H1 (cell line): ENCODE measurements at regions not wholly inside any gene's neighbourhood (a gene's known extent, or its start where the extent isn't known, plus 50 kb on each side); places are given as distances from the start of the nearest gene placed in this dataset.
A peak's percentile ranks its signal among the peaks of the same experiment; 100 is the strongest.

Source experiments
- CTCF ChIA-PET: fragments of 300-600 bp; sonication (Branson Sonifier 250); formaldehyde crosslinking; loops from one replicate; lab custom pipeline; 2021; ENCODE audit not compliant: partially characterized antibody; lab: Charles Lee
- POLR2A ChIA-PET: fragments of 300-600 bp; sonication (Branson Sonifier 250); formaldehyde crosslinking; loops from one replicate; lab custom pipeline; 2021; ENCODE audit warnings: inconsistent platforms; ENCODE audit not compliant: partially characterized antibody; lab: Charles Lee
- DNase-seq, 2 experiments: peaks; one replicate each; pipeline versions ENCODE4 v3.0.0 to v3.0.0-alpha.2; 2010 to 2022; ENCODE audit warnings: low spot score in 2 of 2, low read depth in 1 of 2, mixed read lengths in 1 of 2
- FAIRE-seq: peaks from 2 replicates; lab custom pipeline; 2011; peaks lifted over from hg19 to GRCh38; lab: Jason Lieb, UNC
- H2AFZ ChIP-seq: 2 replicates; pipeline ENCODE4 v1.8.1; 2012; ENCODE audit warnings: low read length, inconsistent platforms
- H2AK5ac ChIP-seq: 2 replicates; pipeline ENCODE4 v1.6.1; 2013; ENCODE audit warnings: low read depth, low read length
- H2BK120ac ChIP-seq: replicated peaks from 2 replicates; pipeline ENCODE3; 2013; ENCODE audit warnings: low read depth, low read length, inconsistent platforms
- H2BK12ac ChIP-seq: 2 replicates; pipeline ENCODE4 v1.6.1; 2013; ENCODE audit warnings: low read depth, low read length
- H2BK15ac ChIP-seq: 2 replicates; pipeline ENCODE4 v1.6.1; 2013; ENCODE audit warnings: low read length
- H2BK20ac ChIP-seq: 2 replicates; pipeline ENCODE4 v1.6.1; 2013; ENCODE audit warnings: low read length
- H2BK5ac ChIP-seq: 2 replicates; pipeline ENCODE4 v1.6.1; 2013; ENCODE audit warnings: low read depth, low read length
- H3K14ac ChIP-seq: 2 replicates; pipeline ENCODE4 v1.6.1; 2013; ENCODE audit warnings: inconsistent platforms; ENCODE audit not compliant: insufficient read length
- H3K18ac ChIP-seq: 2 replicates; pipeline ENCODE4 v1.6.1; 2013; ENCODE audit warnings: low read length; ENCODE audit errors: extremely low read depth
- H3K23ac ChIP-seq: 2 replicates; pipeline ENCODE4 v1.6.1; 2013; ENCODE audit warnings: inconsistent platforms; ENCODE audit not compliant: insufficient read length
- H3K23me2 ChIP-seq: 2 replicates; pipeline ENCODE4 v1.6.1; 2013; ENCODE audit warnings: low read depth, low read length
- H3K27ac ChIP-seq: 2 replicates; pipeline ENCODE4 v1.6.1; 2011; ENCODE audit warnings: low read depth, low read length, inconsistent platforms
- H3K27me3 ChIP-seq, 4 experiments: replicated peaks in 1 of 4; 1 replicate in 1 of 4; 2 replicates in 3 of 4; pipeline versions ENCODE4 v1.6.1 to v1.8.1; 2011 to 2013; ENCODE audit warnings: low read length in 3 of 4, mild to moderate bottlenecking in 3 of 4, inconsistent platforms in 2 of 4, mixed read lengths in 2 of 4, moderate library complexity in 1 of 4; ENCODE audit not compliant: control insufficient read depth in 3 of 4, insufficient read depth in 3 of 4; ENCODE audit errors: extremely low read depth in 1 of 4
- H3K36me3 ChIP-seq, 4 experiments: 2 replicates each; pipeline versions ENCODE4 v1.6.1 to v1.8.1; 2011 to 2013; ENCODE audit warnings: mild to moderate bottlenecking in 4 of 4, low read length in 3 of 4, moderate library complexity in 2 of 4, control low read depth in 1 of 4, inconsistent platforms in 1 of 4; ENCODE audit not compliant: insufficient read depth in 4 of 4, control insufficient read depth in 2 of 4
- H3K4ac ChIP-seq: replicated peaks from 2 replicates; pipeline ENCODE3; 2013; ENCODE audit warnings: low read length, low read depth, mixed read lengths, inconsistent platforms; ENCODE audit not compliant: insufficient read length
- H3K4me1 ChIP-seq, 4 experiments: replicated peaks in 1 of 4; 1 replicate in 1 of 4; 2 replicates in 3 of 4; pipeline versions ENCODE4 v1.6.1 to v1.8.1; 2011 to 2013; ENCODE audit warnings: low read length in 3 of 4, inconsistent platforms in 2 of 4, mixed read lengths in 1 of 4; ENCODE audit not compliant: insufficient read depth in 4 of 4, control insufficient read depth in 3 of 4
- H3K4me2 ChIP-seq, 2 experiments: 2 replicates each; pipeline versions ENCODE4 v1.6.1 to v1.8.1; 2011 to 2013; ENCODE audit warnings: low read depth in 2 of 2, low read length in 2 of 2, control low read depth in 1 of 2, inconsistent platforms in 1 of 2, mild to moderate bottlenecking in 1 of 2; ENCODE audit not compliant: insufficient read depth in 1 of 2
- H3K4me3 ChIP-seq, 4 experiments: fragments of 200-600, 300-600 bp in 1 of 4; sonication (generic), shearing (Covaris generic), sonication (Bioruptor Twin) in 1 of 4; 2 replicates each; pipeline versions ENCODE4 v1.5.1 to v1.8.1; 2011 to 2016; ENCODE audit warnings: low read length in 4 of 4, low read depth in 3 of 4, control low read depth in 2 of 4, inconsistent platforms in 2 of 4, mild to moderate bottlenecking in 2 of 4, mixed read lengths in 1 of 4, moderate library complexity in 1 of 4; ENCODE audit not compliant: insufficient read depth in 2 of 4; ENCODE audit errors: extremely low read depth in 1 of 4
- H3K56ac ChIP-seq: replicated peaks from 2 replicates; pipeline ENCODE3; 2013; ENCODE audit warnings: low read depth, mild to moderate bottlenecking, mixed read lengths, low read length, inconsistent platforms; ENCODE audit not compliant: insufficient read length
- H3K79me1 ChIP-seq: 2 replicates; pipeline ENCODE4 v1.6.1; 2013; ENCODE audit warnings: low read depth, low read length, control low read depth
- H3K79me2 ChIP-seq, 2 experiments: 2 replicates each; pipeline versions ENCODE4 v1.6.1 to v1.8.1; 2012 to 2013; ENCODE audit warnings: low read length in 2 of 2, mild to moderate bottlenecking in 2 of 2, inconsistent platforms in 1 of 2; ENCODE audit not compliant: insufficient read depth in 2 of 2, control insufficient read depth in 1 of 2
- H3K9ac ChIP-seq, 4 experiments: replicated peaks in 1 of 4; 1 replicate in 1 of 4; 2 replicates in 3 of 4; pipeline versions ENCODE4 v1.6.1 to v1.8.1; 2011 to 2013; ENCODE audit warnings: low read depth in 3 of 4, low read length in 3 of 4, control low read depth in 2 of 4, mild to moderate bottlenecking in 2 of 4, moderate library complexity in 2 of 4, inconsistent platforms in 1 of 4; ENCODE audit errors: extremely low read depth in 1 of 4
- H3K9me3 ChIP-seq, 2 experiments: 2 replicates each; pipeline versions ENCODE4 v1.6.1 to v1.8.1; 2012 to 2013; ENCODE audit warnings: mild to moderate bottlenecking in 2 of 2, moderate library complexity in 2 of 2, control low read depth in 1 of 2, inconsistent platforms in 1 of 2, low read depth in 1 of 2, low read length in 1 of 2, mixed read lengths in 1 of 2; ENCODE audit not compliant: insufficient read depth in 2 of 2
- H4K20me1 ChIP-seq, 2 experiments: replicated peaks in 1 of 2; 2 replicates each; pipeline versions ENCODE3 to v1.8.1; 2011 to 2013; ENCODE audit warnings: inconsistent platforms in 2 of 2, low read length in 2 of 2, mild to moderate bottlenecking in 1 of 2; ENCODE audit not compliant: insufficient read depth in 2 of 2, control insufficient read depth in 1 of 2
- H4K5ac ChIP-seq: 2 replicates; pipeline ENCODE4 v1.6.1; 2013; ENCODE audit warnings: low read length, low read depth, mixed read lengths, inconsistent platforms; ENCODE audit not compliant: insufficient read length
- H4K8ac ChIP-seq: 2 replicates; pipeline ENCODE4 v1.8.0; 2013; ENCODE audit warnings: mild to moderate bottlenecking, moderate library complexity, low read length, inconsistent platforms; ENCODE audit not compliant: insufficient read depth; ENCODE audit errors: extremely low read depth
- H4K91ac ChIP-seq: replicated peaks from 2 replicates; pipeline ENCODE3; 2013; ENCODE audit warnings: low read length, mixed read lengths, inconsistent platforms; ENCODE audit not compliant: insufficient read length
- ASH2L ChIP-seq: fragments of 200-600, 300-600 bp; sonication (generic); IDR thresholded peaks from one replicate; pipeline ENCODE4 v1.7.1; 2017; ENCODE audit warnings: low read length
- ATF2 ChIP-seq: IDR thresholded peaks from 2 replicates; pipeline ENCODE4 v1.6.1; 2012; ENCODE audit warnings: low read length, inconsistent platforms
- ATF3 ChIP-seq: IDR thresholded peaks from 2 replicates; pipeline ENCODE4 v1.6.1; 2011; ENCODE audit warnings: low read depth, mild to moderate bottlenecking, low read length; ENCODE audit not compliant: insufficient read depth
- BACH1 ChIP-seq: IDR thresholded peaks from 2 replicates; pipeline ENCODE4 v1.6.1; 2012; ENCODE audit warnings: low read length, improper control_type of control experiment
- BCL11A ChIP-seq, 2 experiments: IDR thresholded peaks; one replicate each; pipeline ENCODE4 v1.6.1; 2011; ENCODE audit warnings: low read depth in 2 of 2, low read length in 2 of 2, mild to moderate bottlenecking in 2 of 2
- MAFK ChIP-seq: IDR thresholded peaks from 2 replicates; pipeline ENCODE4 v1.6.1; 2012; ENCODE audit warnings: low read depth, mild to moderate bottlenecking, improper control_type of control experiment, low read length
- POLR2A ChIP-seq, 2 experiments: IDR thresholded peaks; 1 replicate in 1 of 2; 2 replicates in 1 of 2; pipeline ENCODE4 v1.6.1; 2011; ENCODE audit warnings: low read depth in 2 of 2, low read length in 2 of 2, mild to moderate bottlenecking in 2 of 2; ENCODE audit errors: control extremely low read depth in 1 of 2
- SIX5 ChIP-seq: IDR thresholded peaks from 2 replicates; pipeline ENCODE4 v1.6.1; 2011; ENCODE audit warnings: mild to moderate bottlenecking, low read depth, low read length
- USF2 ChIP-seq: IDR thresholded peaks from 2 replicates; pipeline ENCODE4 v1.6.1; 2011; ENCODE audit warnings: low read length, improper control_type of control experiment
- WGBS, 2 experiments: shearing (Covaris generic) in 1 of 2; methylation state at CpG; one replicate each; pipeline versions ENCODE4 v1.1.6 to v1.1.7; 2013 to 2015; ENCODE audit warnings: low lambda C conversion rate in 2 of 2, mixed read lengths in 2 of 2, inconsistent platforms in 1 of 2, low coverage in 1 of 2, missing lambda C conversion rate in 1 of 2; ENCODE audit not compliant: insufficient replicate concordance in 2 of 2, insufficient coverage in 1 of 2, insufficient read length in 1 of 2; ENCODE audit errors: extremely low coverage in 1 of 2, missing lambda C conversion rate in 1 of 2; 5-methylcytosine and 5-hydroxymethylcytosine counted together

- Histone ChIP-seq H3K4me2 (0 out of 4 replicates have a peak overlapping the region, but pooled peaks of 1 of the 2 experiments have one; percentile 7), H4K5ac (peak overlapping the region; percentile 72)
- TF ChIP-seq SIX5, result no peak
- TF ChIP-seq ATF3, result no peak
- TF ChIP-seq ASH2L, result no peak
- TF ChIP-seq ATF2, result no peak
- TF ChIP-seq BACH1, result no peak
- TF ChIP-seq MAFK, result no peak
- no peak for TF ChIP-seq BCL11A (IDR thresholded peaks at IDR 0.05; ENCODE audit: low read depth in 2 of 2, low read length in 2 of 2)
- no peak for TF ChIP-seq USF2
- no peak for TF ChIP-seq POLR2A (IDR thresholded peaks at IDR 0.05; ENCODE audit: control extremely low read depth in 1 of 2, low read depth in 2 of 2, low read length in 2 of 2)
Observed at GRCh38 chr7:121798453-121798840, 74.5 kb upstream of the PTPRZ1 start.

More at GRCh38 chr7:121798453-121798840, 74.5 kb upstream of the PTPRZ1 start:
- Histone ChIP-seq H4K20me1 (no peaks in the 10 kb centered on the region), H3K27me3 (no peaks in the 10 kb centered on the region), H3K4me1 (peaks cover 0 to 23% (median 13%) of the 10 kb centered on the region in 4 experiments; a peak in 5 of 7 replicates), H2AFZ (no peak overlapping the region), H3K4me3 (no peak overlapping the region; a peak in 1 of 8 replicates), H3K23me2 (no peaks in the 10 kb centered on the region), H2BK15ac (no peak overlapping the region), H3K14ac (no peak overlapping the region), H4K91ac (no peak overlapping the region), H2BK5ac (no peak overlapping the region), H2BK120ac (peak overlapping the region; percentile 24), H3K56ac (no peak overlapping the region), H3K36me3 (no peaks in the 10 kb centered on the region), H3K9me3 (no peaks in the 10 kb centered on the region), H4K8ac (no peak overlapping the region), H2BK20ac (no peak overlapping the region), H3K27ac (peak overlapping the region; percentile 43; the same call in 1 of the 2 replicates), H3K9ac (no peak overlapping the region), H3K23ac (no peak overlapping the region), H2AK5ac (no peak overlapping the region), H3K18ac (no peak overlapping the region), H2BK12ac (no peak overlapping the region), H3K79me1 (no peaks in the 10 kb centered on the region), H3K79me2 (no peaks in the 10 kb centered on the region), H3K4ac (no peak overlapping the region)
- POLR2A ChIA-PET, result no interaction called here
- WGBS, 2 experiments, result 79% methylated on average over 2 of the region's 2 CpGs; no CpG with 5 or more reads in 1 of the 2 experiments
- CTCF ChIA-PET, result no interaction called here
- DNase-seq, result no peak
- FAIRE-seq, result no peak
